ENCODE measurements at regions not wholly inside any gene's neighbourhood (a gene's known extent, or its start where the extent isn't known, plus 50 kb on each side); places are given as distances from the start of the nearest gene placed in this dataset.

- Histone ChIP-seq H3K36me3 (replicated peaks; ENCODE audit: insufficient read depth, low read length) (no peaks in the 10 kb centered on the region), H3F3A (ENCODE audit: insufficient read depth, low read length) (no peaks in the 10 kb centered on the region), H3K27me3 (replicated peaks; ENCODE audit: insufficient read depth, low read length) (no peaks in the 10 kb centered on the region), H3K4me3 (ENCODE audit: low read length) (no peak overlapping the region), H3K9me2 (replicated peaks; ENCODE audit: insufficient read depth, low read length) (no peaks in the 10 kb centered on the region), H3K9me3 (replicated peaks; ENCODE audit: insufficient read depth, low read length) (no peaks in the 10 kb centered on the region), H3K4me2 (ENCODE audit: low read depth, low read length) (no peak overlapping the region), H3K27ac (ENCODE audit: low read length) (no peak overlapping the region), H3K79me2 (ENCODE audit: low read length) (no peaks in the 10 kb centered on the region), H3K4me1 (ENCODE audit: low read length) (no peaks in the 10 kb centered on the region), H2AFZ (ENCODE audit: low read length) (no peak overlapping the region), H4K20me1 (ENCODE audit: insufficient read depth, low read length) (no peaks in the 10 kb centered on the region), H3K9ac (ENCODE audit: low read length) (no peak overlapping the region)
- no peak for TF ChIP-seq EZH2 (optimal IDR thresholded peaks at IDR 0.05; ENCODE audit: low read depth, low read length)
- TF ChIP-seq CTCF (IDR thresholded peaks at IDR 0.05; ENCODE audit: low read length), result no peak
- no peak for TF ChIP-seq EZH2phosphoT487 (IDR thresholded peaks at IDR 0.05; ENCODE audit: low read length)
- DNase-seq, result no peak
Observed at GRCh38 chr18:5720132-5720531, 175.2 kb downstream of the TMEM200C start.

DNA sequence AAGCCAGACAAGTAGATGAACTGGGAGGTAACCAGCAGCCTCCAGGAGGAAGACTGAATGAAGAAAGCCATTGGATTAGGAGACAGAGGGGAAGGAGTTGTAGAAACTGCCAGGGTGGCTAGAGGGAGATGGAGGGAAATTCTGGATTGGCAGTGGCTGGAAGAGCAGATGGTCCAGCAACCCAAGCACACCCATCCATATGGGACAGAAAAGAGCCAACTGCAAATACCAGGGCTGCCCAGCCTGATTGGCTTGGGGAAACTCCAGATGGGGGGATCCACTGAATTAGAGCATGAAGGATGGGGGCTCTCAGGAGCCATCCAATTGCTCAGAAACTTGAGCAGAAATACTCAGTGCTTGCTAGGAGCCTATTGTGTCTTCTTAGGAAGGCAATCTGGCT, 173.5 kb upstream of the EPB41L3 start:
- no peak overlapping the region for H3K4me2 ChIP-seq (ENCODE audit: low read depth, low read length)
- no peak for DNase-seq
- no peak overlapping the region for H3K4me3 ChIP-seq (ENCODE audit: low read length)
- H3K79me2 ChIP-seq (ENCODE audit: low read length), result no peaks in the 10 kb centered on the region
- H3K4me1 ChIP-seq (ENCODE audit: low read length), result no peaks in the 10 kb centered on the region
- no peaks in the 10 kb centered on the region for H3K36me3 ChIP-seq (replicated peaks; ENCODE audit: insufficient read depth, low read length)
- H4K20me1 ChIP-seq (ENCODE audit: insufficient read depth, low read length), result no peaks in the 10 kb centered on the region
- H3K27me3 ChIP-seq (replicated peaks; ENCODE audit: insufficient read depth, low read length), result no peaks in the 10 kb centered on the region
- no peak overlapping the region for H2AFZ ChIP-seq (ENCODE audit: low read length)
- H3K9ac ChIP-seq (ENCODE audit: low read length), result no peak overlapping the region
- no peaks in the 10 kb centered on the region for H3K9me3 ChIP-seq (replicated peaks; ENCODE audit: insufficient read depth, low read length)
- no peaks in the 10 kb centered on the region for H3F3A ChIP-seq (ENCODE audit: insufficient read depth, low read length)
- H3K27ac ChIP-seq (ENCODE audit: low read length), result no peak overlapping the region
- TF ChIP-seq EZH2 (optimal IDR thresholded peaks at IDR 0.05; ENCODE audit: low read depth, low read length) (no peak), CTCF (IDR thresholded peaks at IDR 0.05; ENCODE audit: low read length) (no peak), EZH2phosphoT487 (IDR thresholded peaks at IDR 0.05; ENCODE audit: low read length) (no peak)
- H3K9me2 ChIP-seq (replicated peaks; ENCODE audit: insufficient read depth, low read length), result no peaks in the 10 kb centered on the region

- H3K4me3 ChIP-seq (ENCODE audit: low read length), result no peak overlapping the region
- H3K9ac ChIP-seq (ENCODE audit: low read length), result no peak overlapping the region
- H3K79me2 ChIP-seq (ENCODE audit: low read length), result no peaks in the 10 kb centered on the region
- H3K9me2 ChIP-seq (replicated peaks; ENCODE audit: insufficient read depth, low read length), result no peaks in the 10 kb centered on the region
- no peak overlapping the region for H3K4me2 ChIP-seq (ENCODE audit: low read depth, low read length)
- TF ChIP-seq CTCF (IDR thresholded peaks at IDR 0.05; ENCODE audit: low read length) (no peak), EZH2phosphoT487 (IDR thresholded peaks at IDR 0.05; ENCODE audit: low read length) (no peak), EZH2 (optimal IDR thresholded peaks at IDR 0.05; ENCODE audit: low read depth, low read length) (no peak)
- H3K36me3 ChIP-seq (replicated peaks; ENCODE audit: insufficient read depth, low read length), result no peaks in the 10 kb centered on the region
- no peaks in the 10 kb centered on the region for H3K9me3 ChIP-seq (replicated peaks; ENCODE audit: insufficient read depth, low read length)
- no peaks in the 10 kb centered on the region for H3K27me3 ChIP-seq (replicated peaks; ENCODE audit: insufficient read depth, low read length)
- no peaks in the 10 kb centered on the region for H3K4me1 ChIP-seq (ENCODE audit: low read length)
- H2AFZ ChIP-seq (ENCODE audit: low read length), result no peak overlapping the region
- H3F3A ChIP-seq (ENCODE audit: insufficient read depth, low read length), result no peaks in the 10 kb centered on the region
- no peak for DNase-seq
- H4K20me1 ChIP-seq (ENCODE audit: insufficient read depth, low read length), result no peaks in the 10 kb centered on the region
- no peak overlapping the region for H3K27ac ChIP-seq (ENCODE audit: low read length)
Observed at GRCh38 chr18:5710676-5711075, 166.9 kb upstream of the EPB41L3 start.
